PC-9 (cell line): ENCODE measurements at regions not wholly inside any gene's neighbourhood (a gene's known extent, or its start where the extent isn't known, plus 50 kb on each side); places are given as distances from the start of the nearest gene placed in this dataset.

Source experiments
- BruUV-seq: library from RNA; stranded (reverse); fragments of 400-500 nt; replicated peaks from 2 replicates; lab custom pipeline; 2021; lab: Mats Ljungman, UMichigan
- CTCF ChIA-PET: fragments of 300-600 bp; sonication (Branson Sonifier 250); formaldehyde crosslinking; loops from one replicate; lab custom pipeline; 2022; ENCODE audit warnings: antibody characterized with exemption; lab: Charles Lee
- POLR2A ChIA-PET: fragments of 300-600 bp; sonication (Branson Sonifier 250); formaldehyde crosslinking; loops from one replicate; lab custom pipeline; 2022; ENCODE audit warnings: antibody characterized with exemption; ENCODE audit not compliant: unreplicated experiment; lab: Charles Lee
- DNase-seq, 2 experiments: peaks; one replicate each; pipeline versions ENCODE4 v3.0.0 to v3.0.0-alpha.2; 2015 to 2022; ENCODE audit warnings: mixed read lengths in 1 of 2
- H2AFZ ChIP-seq: fragments of 200-600 bp; sonication (generic); 2 replicates; pipeline ENCODE4 v1.8.1; 2017; ENCODE audit warnings: antibody characterized with exemption
- H3F3A ChIP-seq: fragments of 200-600 bp; sonication (generic); 2 replicates; pipeline ENCODE4 v1.8.1; 2017; ENCODE audit warnings: antibody characterized with exemption, mild to moderate bottlenecking, low read depth; ENCODE audit not compliant: insufficient read depth
- H3K27ac ChIP-seq: fragments of 200-600 bp; sonication (generic); 2 replicates; pipeline ENCODE4 v1.6.1; 2016; ENCODE audit warnings: mixed run types
- H3K27me3 ChIP-seq: fragments of 200-600 bp; sonication (generic); 2 replicates; pipeline ENCODE4 v1.6.1; 2016; ENCODE audit warnings: low read depth, mixed run types; ENCODE audit not compliant: insufficient read depth
- H3K36me3 ChIP-seq: fragments of 200-600 bp; sonication (generic); 2 replicates; pipeline ENCODE4 v1.6.1; 2016; ENCODE audit warnings: low read depth, mixed run types
- H3K4me1 ChIP-seq: fragments of 200-600 bp; sonication (generic); replicated peaks from 2 replicates; pipeline ENCODE4 v1.6.1; 2016; ENCODE audit warnings: mixed run types; ENCODE audit not compliant: insufficient read depth
- H3K4me2 ChIP-seq: fragments of 200-600 bp; sonication (generic); 2 replicates; pipeline ENCODE4 v1.6.1; 2017; ENCODE audit warnings: mixed run types
- H3K4me3 ChIP-seq: fragments of 200-600 bp; sonication (generic); 2 replicates; pipeline ENCODE4 v1.6.1; 2016; ENCODE audit warnings: mixed run types
- H3K79me2 ChIP-seq: fragments of 200-600 bp; sonication (generic); 2 replicates; pipeline ENCODE4 v1.6.1; 2017; ENCODE audit warnings: low read depth, mixed run types
- H3K9me2 ChIP-seq: fragments of 200-600 bp; sonication (generic); 2 replicates; pipeline ENCODE4 v1.8.1; 2017; ENCODE audit warnings: mild to moderate bottlenecking; ENCODE audit not compliant: insufficient read depth
- H3K9me3 ChIP-seq: fragments of 200-600 bp; sonication (generic); 2 replicates; pipeline ENCODE4 v1.8.1; 2016; ENCODE audit warnings: low read depth; ENCODE audit not compliant: insufficient read depth
- H4K20me1 ChIP-seq: fragments of 200-600 bp; sonication (generic); 2 replicates; pipeline ENCODE4 v1.8.1; 2017; ENCODE audit not compliant: insufficient read depth
- CTCF ChIP-seq: fragments of 200-600 bp; sonication (generic); conservative IDR thresholded peaks from 2 replicates; pipeline ENCODE4 v1.6.1; 2017; ENCODE audit warnings: mixed run types, antibody characterized with exemption, mild to moderate bottlenecking, moderate library complexity
- EZH2 ChIP-seq: fragments of 200-600 bp; sonication (generic); IDR thresholded peaks from 2 replicates; pipeline ENCODE4 v1.8.0; 2017; ENCODE audit warnings: antibody characterized with exemption, low read depth
- intact Hi-C: fragments of 100-400 bp; cut with micrococcal nuclease; formaldehyde crosslinking; loops from one replicate; pipeline ENCODE4 v1.10.0; 2022; ENCODE audit not compliant: unreplicated experiment

- no peaks in the 10 kb centered on the region for H3K36me3 ChIP-seq
- no peak overlapping the region for H3K4me2 ChIP-seq
- H3K9me3 ChIP-seq, result no peaks in the 10 kb centered on the region
- TF ChIP-seq EZH2 (no peak), CTCF (no peak)
- H3K9me2 ChIP-seq, result no peaks in the 10 kb centered on the region
- H3K79me2 ChIP-seq, result no peaks in the 10 kb centered on the region
- peaks cover 9% of the 10 kb centered on the region; the same call in 1 of the 2 replicates for H3K27me3 ChIP-seq
- intact Hi-C loops, result no loop called here
- CTCF ChIA-PET, result no interaction called here
- H2AFZ ChIP-seq, result no peak overlapping the region
- H3K27ac ChIP-seq, result no peak overlapping the region
- no peaks in the 10 kb centered on the region for H3F3A ChIP-seq
- H3K4me3 ChIP-seq, result no peak overlapping the region
- no peak for DNase-seq
- H3K4me1 ChIP-seq, result no peaks in the 10 kb centered on the region
- BruUV-seq, result no TSS peak
- no peaks in the 10 kb centered on the region for H4K20me1 ChIP-seq
- POLR2A ChIA-PET, result no interaction called here
These were observed 201.4 kb upstream of the DDX18 start for GRCh38 chr2:117613101-117613500.

DNA sequence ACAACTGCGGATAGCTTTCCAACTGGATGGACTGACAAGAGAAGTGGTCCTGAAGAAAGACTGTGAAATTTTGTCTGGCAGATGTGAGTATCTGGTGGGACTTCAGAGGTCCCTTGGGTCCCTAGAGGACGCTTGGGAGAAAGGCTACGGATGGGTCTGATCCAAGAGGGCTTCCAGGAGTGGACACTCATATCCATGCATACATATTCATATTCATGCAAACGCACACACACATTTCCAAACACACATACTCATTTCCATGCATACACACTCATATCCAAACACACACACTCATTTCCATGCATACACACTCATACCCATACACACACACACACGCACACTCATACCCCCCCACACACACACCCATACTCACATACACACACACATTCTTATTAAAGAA, 200.2 kb upstream of the DDX18 start:
- H3K79me2 ChIP-seq, result no peaks in the 10 kb centered on the region
- DNase-seq, result no peak
- H3K9me2 ChIP-seq, result no peaks in the 10 kb centered on the region
- H3F3A ChIP-seq, result no peaks in the 10 kb centered on the region
- no peaks in the 10 kb centered on the region for H4K20me1 ChIP-seq
- no peak overlapping the region for H3K4me2 ChIP-seq
- H2AFZ ChIP-seq, result no peak overlapping the region
- no TSS peak for BruUV-seq
- H3K4me1 ChIP-seq, result no peaks in the 10 kb centered on the region
- H3K36me3 ChIP-seq, result no peaks in the 10 kb centered on the region
- H3K27me3 ChIP-seq, result peaks cover 9% of the 10 kb centered on the region; the same call in 1 of the 2 replicates
- ChIA-PET POLR2A (no interaction called here), CTCF (no interaction called here)
- H3K9me3 ChIP-seq, result no peaks in the 10 kb centered on the region
- H3K27ac ChIP-seq, result no peak overlapping the region
- intact Hi-C loops, result no loop called here
- no peak overlapping the region for H3K4me3 ChIP-seq
- TF ChIP-seq EZH2 (no peak), CTCF (no peak)

GRCh38 chr2:117614823-117615534, 199.5 kb upstream of the DDX18 start:
- DNase-seq, result no peak
- POLR2A ChIA-PET, result no interaction called here
- Histone ChIP-seq H3K79me2 (no peaks in the 10 kb centered on the region), H3K9me2 (no peaks in the 10 kb centered on the region), H3K4me1 (no peaks in the 10 kb centered on the region), H3K27me3 (peaks cover 11% of the 10 kb centered on the region; the same call in 1 of the 2 replicates), H3K4me2 (no peak overlapping the region), H3K4me3 (no peak overlapping the region), H3K9me3 (no peaks in the 10 kb centered on the region), H3K27ac (no peak overlapping the region), H3K36me3 (no peaks in the 10 kb centered on the region), H4K20me1 (no peaks in the 10 kb centered on the region), H3F3A (no peaks in the 10 kb centered on the region), H2AFZ (no peak overlapping the region)
- TF ChIP-seq CTCF (no peak), EZH2 (no peak)
- intact Hi-C loops, result no loop called here
- no TSS peak for BruUV-seq
- CTCF ChIA-PET, result no interaction called here
